ENCODE measurements at regions not wholly inside any gene's neighbourhood (a gene's known extent, or its start where the extent isn't known, plus 50 kb on each side); places are given as distances from the start of the nearest gene placed in this dataset.

DNA sequence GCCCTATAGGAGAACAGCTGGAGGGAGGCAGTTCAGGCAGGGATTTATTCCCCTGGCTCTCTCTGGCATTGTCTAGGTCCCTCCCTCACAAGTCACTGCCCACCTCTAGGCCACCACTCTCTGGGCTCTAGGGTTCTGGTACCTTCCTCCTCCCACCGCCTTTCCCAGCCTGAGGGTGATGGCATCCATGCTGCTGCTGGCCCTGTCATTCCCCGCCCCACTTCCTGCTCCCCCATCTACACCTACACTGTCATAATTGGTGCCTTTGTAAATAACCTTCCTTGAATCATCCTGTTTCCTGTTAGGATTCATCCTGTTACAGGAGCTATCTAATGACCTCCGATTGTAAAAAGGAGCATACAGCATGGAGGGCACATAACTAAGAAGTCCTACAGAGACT lies 303.3 kb upstream of the COBL start:
- TF ChIP-seq POLR2A (IDR thresholded peaks at IDR 0.05) (no peak), POLR2AphosphoS5 (IDR thresholded peaks at IDR 0.05) (no peak)
- TF ChIP-seq, protein P1, sequence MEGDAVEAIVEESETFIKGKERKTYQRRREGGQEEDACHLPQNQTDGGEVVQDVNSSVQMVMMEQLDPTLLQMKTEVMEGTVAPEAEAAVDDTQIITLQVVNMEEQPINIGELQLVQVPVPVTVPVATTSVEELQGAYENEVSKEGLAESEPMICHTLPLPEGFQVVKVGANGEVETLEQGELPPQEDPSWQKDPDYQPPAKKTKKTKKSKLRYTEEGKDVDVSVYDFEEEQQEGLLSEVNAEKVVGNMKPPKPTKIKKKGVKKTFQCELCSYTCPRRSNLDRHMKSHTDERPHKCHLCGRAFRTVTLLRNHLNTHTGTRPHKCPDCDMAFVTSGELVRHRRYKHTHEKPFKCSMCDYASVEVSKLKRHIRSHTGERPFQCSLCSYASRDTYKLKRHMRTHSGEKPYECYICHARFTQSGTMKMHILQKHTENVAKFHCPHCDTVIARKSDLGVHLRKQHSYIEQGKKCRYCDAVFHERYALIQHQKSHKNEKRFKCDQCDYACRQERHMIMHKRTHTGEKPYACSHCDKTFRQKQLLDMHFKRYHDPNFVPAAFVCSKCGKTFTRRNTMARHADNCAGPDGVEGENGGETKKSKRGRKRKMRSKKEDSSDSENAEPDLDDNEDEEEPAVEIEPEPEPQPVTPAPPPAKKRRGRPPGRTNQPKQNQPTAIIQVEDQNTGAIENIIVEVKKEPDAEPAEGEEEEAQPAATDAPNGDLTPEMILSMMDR (IDR thresholded peaks at IDR 0.05), result no peak

Data from sigmoid colon (tissue), 4 donors.